HK-2 (cell line): ENCODE measurements at regions not wholly inside any gene's neighbourhood (a gene's known extent, or its start where the extent isn't known, plus 50 kb on each side); places are given as distances from the start of the nearest gene placed in this dataset.

Experiments used
- DNase-seq: peaks from one replicate; pipeline ENCODE4 v3.0.0-alpha.2; 2018; ENCODE audit not compliant: unreplicated experiment

- DNase-seq = no peak
Observed at GRCh38 chr14:65224799-65225198, 122.5 kb upstream of the MAX start.

DNA sequence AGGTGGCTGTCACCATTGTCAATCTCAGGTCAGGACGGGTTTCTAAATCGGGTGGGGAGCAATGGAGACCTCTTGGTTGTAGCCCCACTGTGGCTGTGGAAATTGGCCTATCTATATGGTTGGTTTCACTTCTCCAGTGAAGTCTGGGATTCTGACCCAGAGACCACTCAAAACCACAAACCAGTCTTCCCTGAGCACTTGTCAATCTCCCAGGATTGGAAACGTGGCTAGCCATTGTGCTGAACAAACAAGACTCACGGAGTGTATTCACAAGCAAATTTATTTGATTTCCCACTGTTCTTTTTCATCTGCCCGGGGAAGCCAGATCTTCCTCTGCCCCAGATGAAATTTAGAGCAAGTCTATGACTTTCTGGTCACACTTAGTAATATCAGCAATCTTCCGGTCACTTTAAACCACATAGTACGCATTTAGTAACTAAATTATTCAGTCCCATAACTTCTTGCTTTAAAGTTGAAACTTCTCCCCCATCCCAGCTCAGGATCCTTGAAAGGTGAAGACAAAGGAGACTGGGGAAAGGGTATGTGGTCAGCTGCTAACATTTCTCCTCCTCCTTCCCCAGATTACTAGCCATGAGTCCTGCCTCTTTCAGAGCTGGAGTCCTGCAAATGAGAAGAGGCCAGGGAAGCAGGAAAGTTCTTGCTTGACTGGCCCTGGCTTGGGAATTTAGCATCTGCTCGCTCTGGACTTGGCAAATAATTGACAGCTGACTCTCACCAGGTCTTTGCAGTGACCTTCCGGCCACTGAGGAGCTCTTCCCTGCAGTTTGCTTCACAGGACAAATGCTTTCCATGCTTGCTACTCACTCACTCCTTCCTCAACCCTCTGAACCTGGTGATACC lies 123.2 kb upstream of the MAX start:
- DNase-seq = peak; percentile 62

- DNase-seq = no peak
Observed at GRCh38 chr14:65226824-65227604, 124.7 kb upstream of the MAX start.

DNA sequence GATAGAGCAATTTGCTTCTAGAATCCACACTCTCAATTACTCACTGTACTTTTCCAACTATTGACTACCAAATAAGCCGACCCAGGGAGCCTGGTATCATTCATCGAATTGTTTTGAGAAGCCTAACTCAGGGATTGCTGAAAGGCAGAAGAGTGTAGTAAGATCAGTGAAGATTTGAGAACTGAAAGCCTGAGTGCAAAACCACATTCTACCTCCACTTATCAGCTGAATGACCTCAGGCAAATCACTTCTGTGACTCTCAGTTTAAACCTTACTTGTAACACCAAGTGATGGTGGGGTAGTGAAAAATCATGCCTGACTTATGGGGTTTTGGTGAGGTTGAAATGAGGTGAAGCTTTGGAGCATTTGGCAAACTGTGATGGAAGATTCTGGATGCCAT lies 126.1 kb upstream of the MAX start:
- DNase-seq = no peak

DNA sequence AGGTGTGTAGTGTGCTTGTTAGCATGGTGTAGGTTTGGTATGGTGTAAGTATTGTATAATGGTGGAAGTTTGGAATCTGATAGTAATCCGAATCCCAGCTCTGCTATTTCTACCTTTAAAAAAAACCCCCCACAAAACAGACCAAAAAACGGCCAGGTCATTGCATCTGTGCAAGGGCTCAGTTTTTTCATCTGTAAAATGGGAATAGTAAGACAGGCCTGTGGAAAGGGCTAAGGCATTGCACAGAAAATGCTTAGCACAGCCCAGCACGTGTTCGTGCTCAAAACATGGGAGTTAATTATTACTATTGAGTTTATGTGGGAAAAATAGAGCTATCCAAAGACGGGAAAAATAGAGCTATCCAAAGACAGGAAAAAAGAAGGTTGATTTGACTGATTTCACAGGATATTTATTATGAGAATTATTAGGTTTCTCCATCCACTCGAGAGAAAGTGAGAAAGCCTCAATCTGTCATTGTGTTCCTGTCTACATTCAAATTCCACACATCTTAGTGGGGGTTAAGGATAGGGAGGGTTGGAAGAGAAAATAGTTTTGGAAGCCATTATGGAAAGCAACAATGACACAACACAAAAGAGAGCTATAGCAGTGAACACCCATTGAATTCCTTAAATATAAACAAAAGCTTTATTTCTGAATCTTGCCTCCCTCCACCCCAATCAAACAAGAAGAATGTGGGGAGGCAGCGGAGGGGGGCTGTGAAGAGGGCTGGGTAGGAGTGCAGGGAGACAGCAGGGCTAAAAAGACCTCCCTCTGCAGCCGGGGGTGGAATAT lies 126.8 kb upstream of the MAX start:
- no peak for DNase-seq

DNA sequence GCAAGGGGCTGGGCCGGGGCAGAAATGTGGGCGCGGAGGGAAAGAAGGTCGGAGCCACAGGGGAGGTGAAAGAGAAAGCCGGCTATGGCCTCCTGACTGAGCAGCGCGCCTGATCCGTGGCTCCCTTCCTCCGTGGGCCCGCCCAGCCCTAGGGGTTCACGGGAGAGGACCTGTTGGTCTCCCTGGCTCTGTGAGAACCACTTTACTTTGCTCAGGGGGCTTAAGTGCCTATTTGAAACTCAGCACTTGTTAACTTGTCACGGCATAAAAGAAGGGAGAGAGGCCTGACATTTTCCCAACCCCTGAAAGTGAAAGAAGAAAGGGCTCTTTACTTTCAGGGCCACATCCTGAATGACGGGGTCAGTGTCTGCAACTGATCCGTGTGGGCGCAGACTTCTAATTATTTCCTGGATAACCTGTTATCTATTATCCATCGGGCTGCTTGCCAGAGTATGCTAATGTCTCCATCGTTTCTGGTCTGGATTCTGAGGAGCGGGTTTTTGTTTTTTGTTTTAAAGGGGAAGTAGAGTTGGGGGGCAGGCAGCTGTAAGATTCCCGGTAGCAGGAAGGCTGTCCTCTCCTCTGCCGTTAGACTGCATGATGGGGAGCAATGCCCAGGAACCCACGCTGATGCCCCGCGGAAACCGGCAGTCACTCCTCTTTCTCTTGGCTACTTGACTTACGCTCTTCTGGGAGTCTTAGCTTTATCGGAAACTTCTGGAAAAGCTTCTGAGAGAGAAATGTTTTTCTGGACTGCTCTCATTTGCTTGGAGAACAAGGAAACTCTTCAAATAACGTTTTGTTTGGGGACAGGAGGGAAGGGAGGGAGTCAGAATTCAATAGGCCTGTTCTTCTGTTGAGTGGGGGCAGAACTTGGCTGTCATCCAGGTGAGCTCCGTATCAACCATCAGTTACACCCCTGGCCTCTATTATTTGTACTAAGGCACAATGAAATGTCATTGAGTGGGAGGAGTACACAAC lies 127.7 kb upstream of the MAX start:
- no peak for DNase-seq

GRCh38 chr14:65231286-65231980 lies 129.1 kb upstream of the MAX start:
- DNase-seq = no peak

GRCh38 chr14:65234752-65235361 lies 132.5 kb upstream of the MAX start:
- no peak for DNase-seq

DNA sequence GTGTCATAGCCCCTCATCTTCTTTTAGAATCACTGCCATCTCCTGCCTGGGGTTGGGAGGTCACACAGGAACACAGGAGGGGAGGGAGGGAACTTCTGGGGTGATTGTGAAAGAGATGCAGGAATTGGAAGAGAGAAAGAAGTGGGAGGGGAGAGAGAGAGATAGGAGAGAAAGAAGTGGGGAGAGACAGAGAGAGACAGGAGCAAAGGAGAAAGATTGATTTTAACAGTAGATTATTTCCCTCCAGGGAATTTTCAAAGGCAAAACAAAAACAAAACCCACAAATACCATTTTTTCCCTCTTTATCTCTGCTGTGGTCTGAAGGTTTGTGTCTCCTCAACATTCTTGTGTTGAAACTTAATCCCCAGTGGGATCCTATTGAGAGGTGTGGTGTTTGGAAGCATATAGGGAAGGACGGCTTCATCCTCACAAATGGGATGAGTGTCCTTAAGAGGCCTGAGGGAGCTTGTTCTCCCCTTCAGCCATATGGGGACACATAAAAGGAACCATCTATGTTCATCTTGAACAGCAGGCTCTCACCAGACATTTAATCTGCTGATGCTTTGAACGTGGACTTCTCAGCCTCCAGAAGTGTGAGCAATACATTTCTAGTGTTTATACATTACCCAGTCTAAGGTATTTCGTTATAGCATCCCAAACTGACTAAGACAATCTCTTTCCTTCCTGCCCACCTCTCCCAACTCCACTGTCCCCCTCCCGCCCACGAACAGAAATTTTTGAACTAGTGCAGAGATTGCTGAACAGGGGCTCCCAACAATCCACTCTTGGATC lies 134.9 kb upstream of the MAX start:
- no peak for DNase-seq

- DNase-seq = peak; percentile 43
Observed at GRCh38 chr14:65237941-65238340, 135.6 kb upstream of the MAX start.

DNA sequence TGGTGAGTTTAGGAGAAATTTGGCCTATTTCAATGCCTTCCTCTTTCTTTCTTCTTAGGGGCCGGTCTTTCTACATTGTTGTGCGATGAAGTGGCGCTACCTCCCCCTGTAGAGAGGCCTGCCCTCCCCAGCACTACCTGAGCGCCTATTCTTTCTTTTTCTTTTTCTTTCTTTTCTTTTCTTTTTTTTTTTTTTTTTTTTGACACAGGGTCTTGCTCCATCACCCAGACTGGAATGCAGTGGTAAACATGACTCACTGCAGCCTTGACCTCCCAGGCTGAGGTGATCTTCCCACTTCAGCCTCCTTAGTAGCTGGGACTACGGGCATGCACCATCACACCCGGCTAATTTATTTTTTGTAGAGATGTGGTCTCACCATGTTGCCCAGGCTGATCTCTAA lies 136.1 kb upstream of the MAX start:
- peak; percentile 73 for DNase-seq

- peak; percentile 65 for DNase-seq
Observed at GRCh38 chr14:65239143-65239937, 137.0 kb upstream of the MAX start.

DNA sequence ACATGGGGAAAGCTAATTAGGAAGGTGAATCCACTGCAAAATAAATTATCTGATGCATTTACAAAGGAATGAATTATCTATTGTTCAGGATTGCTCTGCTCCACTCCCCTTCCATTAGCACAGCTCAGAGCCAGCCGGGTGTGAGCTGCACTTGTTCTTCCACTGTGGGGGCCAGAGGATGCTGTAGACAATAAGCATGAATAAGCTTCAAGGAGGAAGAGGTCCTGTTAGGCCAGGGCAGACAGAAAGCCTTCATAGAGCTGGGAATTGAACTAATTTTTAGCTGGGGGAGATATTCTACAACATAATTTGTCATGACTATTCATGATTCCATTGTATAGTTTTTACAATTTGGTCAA lies 137.6 kb upstream of the MAX start:
- no peak for DNase-seq

DNA sequence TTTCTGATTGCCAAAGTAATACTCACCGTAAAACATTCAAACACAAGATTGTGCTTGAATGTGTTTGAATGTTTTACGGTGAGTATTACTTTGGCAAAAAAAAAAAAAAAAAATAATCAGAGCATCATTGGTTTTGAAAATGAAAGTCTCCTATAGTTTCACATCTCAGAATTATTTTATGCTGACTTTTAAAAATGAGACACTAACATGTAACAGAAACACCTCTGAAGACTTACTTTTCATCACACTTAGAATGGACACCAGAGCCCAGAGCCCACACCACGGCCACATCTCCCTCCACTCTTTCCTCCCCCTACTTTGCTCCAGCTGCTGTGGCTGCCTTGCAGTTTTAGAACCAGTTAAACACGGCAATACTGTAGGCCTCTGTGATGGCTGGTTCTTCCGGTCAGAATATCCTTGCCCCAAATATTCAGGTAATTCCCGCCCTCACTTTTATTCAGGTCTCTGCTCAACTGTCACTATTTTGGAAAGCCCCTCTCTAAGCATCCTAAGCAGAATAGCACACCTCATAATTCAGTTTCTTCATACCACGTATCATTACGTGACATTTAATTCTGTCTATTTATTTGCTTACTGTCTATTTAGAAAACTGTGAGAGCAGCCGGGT lies 138.9 kb upstream of the MAX start:
- DNase-seq = no peak

- no peak for DNase-seq
Observed at GRCh38 chr14:65242732-65243134, 140.4 kb upstream of the MAX start.

GRCh38 chr14:65243766-65244442 lies 141.6 kb upstream of the MAX start:
- DNase-seq = no peak

DNA sequence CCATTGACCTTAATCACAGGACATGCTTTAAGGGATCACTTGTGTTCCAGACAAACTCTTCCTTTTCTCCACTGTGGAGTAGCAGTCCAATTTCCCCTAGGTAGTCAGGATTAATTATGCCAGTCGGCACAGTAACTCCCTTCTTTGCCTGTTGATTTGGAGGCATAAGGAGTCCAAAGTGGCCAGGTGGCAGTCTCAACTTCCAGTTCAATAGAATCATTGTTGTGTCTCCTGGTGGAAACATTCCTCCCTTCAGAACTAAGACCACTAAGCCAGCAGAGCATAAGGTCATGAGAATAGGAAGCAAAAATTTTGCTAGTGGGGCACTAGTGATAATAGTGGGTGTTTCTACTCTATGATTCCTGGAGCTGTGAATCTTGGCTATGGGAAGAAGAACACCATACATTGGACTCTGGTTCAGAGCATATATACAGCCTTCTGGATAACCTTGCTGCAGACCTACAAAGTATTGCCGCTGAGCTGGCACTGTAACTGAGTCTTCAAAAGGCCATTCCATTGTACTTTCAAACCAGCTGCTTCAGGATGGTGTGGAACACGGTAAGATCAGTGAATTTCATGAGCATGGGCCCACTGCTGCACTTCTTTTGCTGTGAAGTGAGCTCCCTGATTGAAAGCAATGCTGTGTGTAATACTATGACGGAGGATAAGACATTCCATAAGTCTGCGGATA lies 147.3 kb upstream of the MAX start:
- no peak for DNase-seq
